H1 (cell line): ENCODE measurements at regions not wholly inside any gene's neighbourhood (a gene's known extent, or its start where the extent isn't known, plus 50 kb on each side); places are given as distances from the start of the nearest gene placed in this dataset.
A peak's percentile ranks its signal among the peaks of the same experiment; 100 is the strongest.
"Not testable (repeated sequence)": the region's sequence is repeated elsewhere in the genome, so short reads cannot be mapped to it uniquely, and the experiment has no call there.

Experiments used
- CTCF ChIA-PET: fragments of 300-600 bp; sonication (Branson Sonifier 250); formaldehyde crosslinking; loops from one replicate; lab custom pipeline; 2021; ENCODE audit not compliant: partially characterized antibody; lab: Charles Lee
- POLR2A ChIA-PET: fragments of 300-600 bp; sonication (Branson Sonifier 250); formaldehyde crosslinking; loops from one replicate; lab custom pipeline; 2021; ENCODE audit warnings: inconsistent platforms; ENCODE audit not compliant: partially characterized antibody; lab: Charles Lee
- DNase-seq, 2 experiments: peaks; one replicate each; pipeline versions ENCODE4 v3.0.0 to v3.0.0-alpha.2; 2010 to 2022; ENCODE audit warnings: low spot score in 2 of 2, low read depth in 1 of 2, mixed read lengths in 1 of 2
- FAIRE-seq: peaks from 2 replicates; lab custom pipeline; 2011; peaks lifted over from hg19 to GRCh38; lab: Jason Lieb, UNC
- H2AFZ ChIP-seq: 2 replicates; pipeline ENCODE4 v1.8.1; 2012; ENCODE audit warnings: low read length, inconsistent platforms
- H2AK5ac ChIP-seq: 2 replicates; pipeline ENCODE4 v1.6.1; 2013; ENCODE audit warnings: low read depth, low read length
- H2BK120ac ChIP-seq: replicated peaks from 2 replicates; pipeline ENCODE3; 2013; ENCODE audit warnings: low read depth, low read length, inconsistent platforms
- H2BK12ac ChIP-seq: 2 replicates; pipeline ENCODE4 v1.6.1; 2013; ENCODE audit warnings: low read depth, low read length
- H2BK15ac ChIP-seq: 2 replicates; pipeline ENCODE4 v1.6.1; 2013; ENCODE audit warnings: low read length
- H2BK20ac ChIP-seq: 2 replicates; pipeline ENCODE4 v1.6.1; 2013; ENCODE audit warnings: low read length
- H2BK5ac ChIP-seq: 2 replicates; pipeline ENCODE4 v1.6.1; 2013; ENCODE audit warnings: low read depth, low read length
- H3K14ac ChIP-seq: 2 replicates; pipeline ENCODE4 v1.6.1; 2013; ENCODE audit warnings: inconsistent platforms; ENCODE audit not compliant: insufficient read length
- H3K18ac ChIP-seq: 2 replicates; pipeline ENCODE4 v1.6.1; 2013; ENCODE audit warnings: low read length; ENCODE audit errors: extremely low read depth
- H3K23ac ChIP-seq: 2 replicates; pipeline ENCODE4 v1.6.1; 2013; ENCODE audit warnings: inconsistent platforms; ENCODE audit not compliant: insufficient read length
- H3K23me2 ChIP-seq: 2 replicates; pipeline ENCODE4 v1.6.1; 2013; ENCODE audit warnings: low read depth, low read length
- H3K27ac ChIP-seq: 2 replicates; pipeline ENCODE4 v1.6.1; 2011; ENCODE audit warnings: low read depth, low read length, inconsistent platforms
- H3K27me3 ChIP-seq, 4 experiments: replicated peaks in 1 of 4; 1 replicate in 1 of 4; 2 replicates in 3 of 4; pipeline versions ENCODE4 v1.6.1 to v1.8.1; 2011 to 2013; ENCODE audit warnings: low read length in 3 of 4, mild to moderate bottlenecking in 3 of 4, inconsistent platforms in 2 of 4, mixed read lengths in 2 of 4, moderate library complexity in 1 of 4; ENCODE audit not compliant: control insufficient read depth in 3 of 4, insufficient read depth in 3 of 4; ENCODE audit errors: extremely low read depth in 1 of 4
- H3K36me3 ChIP-seq, 4 experiments: 2 replicates each; pipeline versions ENCODE4 v1.6.1 to v1.8.1; 2011 to 2013; ENCODE audit warnings: mild to moderate bottlenecking in 4 of 4, low read length in 3 of 4, moderate library complexity in 2 of 4, control low read depth in 1 of 4, inconsistent platforms in 1 of 4; ENCODE audit not compliant: insufficient read depth in 4 of 4, control insufficient read depth in 2 of 4
- H3K4ac ChIP-seq: replicated peaks from 2 replicates; pipeline ENCODE3; 2013; ENCODE audit warnings: low read length, low read depth, mixed read lengths, inconsistent platforms; ENCODE audit not compliant: insufficient read length
- H3K4me1 ChIP-seq, 4 experiments: replicated peaks in 1 of 4; 1 replicate in 1 of 4; 2 replicates in 3 of 4; pipeline versions ENCODE4 v1.6.1 to v1.8.1; 2011 to 2013; ENCODE audit warnings: low read length in 3 of 4, inconsistent platforms in 2 of 4, mixed read lengths in 1 of 4; ENCODE audit not compliant: insufficient read depth in 4 of 4, control insufficient read depth in 3 of 4
- H3K4me2 ChIP-seq, 2 experiments: 2 replicates each; pipeline versions ENCODE4 v1.6.1 to v1.8.1; 2011 to 2013; ENCODE audit warnings: low read depth in 2 of 2, low read length in 2 of 2, control low read depth in 1 of 2, inconsistent platforms in 1 of 2, mild to moderate bottlenecking in 1 of 2; ENCODE audit not compliant: insufficient read depth in 1 of 2
- H3K4me3 ChIP-seq, 4 experiments: fragments of 200-600, 300-600 bp in 1 of 4; sonication (generic), shearing (Covaris generic), sonication (Bioruptor Twin) in 1 of 4; 2 replicates each; pipeline versions ENCODE4 v1.5.1 to v1.8.1; 2011 to 2016; ENCODE audit warnings: low read length in 4 of 4, low read depth in 3 of 4, control low read depth in 2 of 4, inconsistent platforms in 2 of 4, mild to moderate bottlenecking in 2 of 4, mixed read lengths in 1 of 4, moderate library complexity in 1 of 4; ENCODE audit not compliant: insufficient read depth in 2 of 4; ENCODE audit errors: extremely low read depth in 1 of 4
- H3K56ac ChIP-seq: replicated peaks from 2 replicates; pipeline ENCODE3; 2013; ENCODE audit warnings: low read depth, mild to moderate bottlenecking, mixed read lengths, low read length, inconsistent platforms; ENCODE audit not compliant: insufficient read length
- H3K79me1 ChIP-seq: 2 replicates; pipeline ENCODE4 v1.6.1; 2013; ENCODE audit warnings: low read depth, low read length, control low read depth
- H3K79me2 ChIP-seq, 2 experiments: 2 replicates each; pipeline versions ENCODE4 v1.6.1 to v1.8.1; 2012 to 2013; ENCODE audit warnings: low read length in 2 of 2, mild to moderate bottlenecking in 2 of 2, inconsistent platforms in 1 of 2; ENCODE audit not compliant: insufficient read depth in 2 of 2, control insufficient read depth in 1 of 2
- H3K9ac ChIP-seq, 4 experiments: replicated peaks in 1 of 4; 1 replicate in 1 of 4; 2 replicates in 3 of 4; pipeline versions ENCODE4 v1.6.1 to v1.8.1; 2011 to 2013; ENCODE audit warnings: low read depth in 3 of 4, low read length in 3 of 4, control low read depth in 2 of 4, mild to moderate bottlenecking in 2 of 4, moderate library complexity in 2 of 4, inconsistent platforms in 1 of 4; ENCODE audit errors: extremely low read depth in 1 of 4
- H3K9me3 ChIP-seq, 2 experiments: 2 replicates each; pipeline versions ENCODE4 v1.6.1 to v1.8.1; 2012 to 2013; ENCODE audit warnings: mild to moderate bottlenecking in 2 of 2, moderate library complexity in 2 of 2, control low read depth in 1 of 2, inconsistent platforms in 1 of 2, low read depth in 1 of 2, low read length in 1 of 2, mixed read lengths in 1 of 2; ENCODE audit not compliant: insufficient read depth in 2 of 2
- H4K20me1 ChIP-seq, 2 experiments: replicated peaks in 1 of 2; 2 replicates each; pipeline versions ENCODE3 to v1.8.1; 2011 to 2013; ENCODE audit warnings: inconsistent platforms in 2 of 2, low read length in 2 of 2, mild to moderate bottlenecking in 1 of 2; ENCODE audit not compliant: insufficient read depth in 2 of 2, control insufficient read depth in 1 of 2
- H4K5ac ChIP-seq: 2 replicates; pipeline ENCODE4 v1.6.1; 2013; ENCODE audit warnings: low read length, low read depth, mixed read lengths, inconsistent platforms; ENCODE audit not compliant: insufficient read length
- H4K8ac ChIP-seq: 2 replicates; pipeline ENCODE4 v1.8.0; 2013; ENCODE audit warnings: mild to moderate bottlenecking, moderate library complexity, low read length, inconsistent platforms; ENCODE audit not compliant: insufficient read depth; ENCODE audit errors: extremely low read depth
- H4K91ac ChIP-seq: replicated peaks from 2 replicates; pipeline ENCODE3; 2013; ENCODE audit warnings: low read length, mixed read lengths, inconsistent platforms; ENCODE audit not compliant: insufficient read length
- WGBS, 2 experiments: shearing (Covaris generic) in 1 of 2; methylation state at CpG; one replicate each; pipeline versions ENCODE4 v1.1.6 to v1.1.7; 2013 to 2015; ENCODE audit warnings: low lambda C conversion rate in 2 of 2, mixed read lengths in 2 of 2, inconsistent platforms in 1 of 2, low coverage in 1 of 2, missing lambda C conversion rate in 1 of 2; ENCODE audit not compliant: insufficient replicate concordance in 2 of 2, insufficient coverage in 1 of 2, insufficient read length in 1 of 2; ENCODE audit errors: extremely low coverage in 1 of 2, missing lambda C conversion rate in 1 of 2; 5-methylcytosine and 5-hydroxymethylcytosine counted together

DNA sequence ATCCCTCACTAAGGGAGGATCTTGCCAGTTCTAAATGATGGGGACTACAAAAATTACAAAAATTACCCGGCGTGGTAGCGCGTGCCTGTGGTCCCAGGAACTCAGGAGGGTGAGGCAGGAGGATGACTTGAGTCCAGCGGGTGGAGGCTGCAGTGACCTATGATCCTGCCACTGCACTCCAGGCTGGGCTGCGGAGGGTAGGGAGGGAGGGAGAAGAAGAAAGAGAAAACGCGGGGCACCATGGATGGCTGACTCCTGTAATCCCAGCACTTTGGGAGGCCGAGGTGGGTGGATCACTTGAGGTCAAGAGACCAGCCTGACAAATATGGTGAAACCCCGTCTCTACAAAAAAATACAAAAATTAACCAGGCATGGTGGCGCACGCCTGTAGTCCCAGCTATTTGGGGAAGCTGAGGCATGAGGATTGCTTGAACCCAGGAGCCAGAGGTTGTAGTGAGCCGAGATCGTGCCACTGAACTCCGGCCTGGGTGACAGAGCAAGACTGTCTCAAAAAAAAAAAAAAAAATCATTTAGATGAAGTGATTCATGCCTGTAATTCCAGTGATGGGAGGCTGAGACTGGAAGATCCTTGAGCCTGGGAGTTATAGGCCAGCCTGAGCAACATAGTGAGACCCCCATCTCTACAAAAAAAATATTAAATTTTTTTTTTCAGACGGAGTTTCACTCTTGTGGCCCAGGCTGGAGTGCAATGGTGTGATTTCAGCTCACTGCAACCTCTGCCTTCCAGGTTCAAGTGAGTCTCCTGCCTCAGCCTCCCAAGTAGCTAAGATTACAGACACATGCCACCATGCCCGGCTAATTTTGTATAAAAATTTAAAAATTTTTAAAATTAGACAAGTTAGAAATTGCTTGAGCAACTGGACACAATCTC, 95.2 kb upstream of the METTL9 start:
- H2BK120ac ChIP-seq, H4K91ac ChIP-seq, H3K23me2 ChIP-seq, H4K20me1 ChIP-seq, H3K79me1 ChIP-seq, CTCF ChIA-PET, H2BK15ac ChIP-seq, H2AFZ ChIP-seq, H3K56ac ChIP-seq, H2BK20ac ChIP-seq, H3K23ac ChIP-seq, H3K14ac ChIP-seq, H3K9ac ChIP-seq, H3K27ac ChIP-seq, H4K5ac ChIP-seq, H3K9me3 ChIP-seq, H3K4me3 ChIP-seq, H3K18ac ChIP-seq, H3K4me1 ChIP-seq, H3K27me3 ChIP-seq, H4K8ac ChIP-seq, H2AK5ac ChIP-seq, FAIRE-seq, H3K36me3 ChIP-seq, H2BK12ac ChIP-seq, H3K4ac ChIP-seq: not testable (repeated sequence)
- POLR2A ChIA-PET, result interaction anchor here (1.2 kb wide), 1 partner anchor 10 kb away, joined by 4 read pairs; no protein-coding TSS in a partner anchor
- Histone ChIP-seq H2BK5ac (peak overlapping the region; percentile 52), H3K4me2 (peak overlapping the region; percentile 13 to 82; a peak in 1 of 4 replicates), H3K79me2 (peaks cover 4 to 55% of the 10 kb centered on the region in 2 experiments)
- 91% methylated on average over 17 of the region's 17 CpGs; no CpG with 5 or more reads in 1 of the 2 experiments for WGBS, 2 experiments
- peak in 1 of 2 experiments; percentile 47 for DNase-seq
